Stimulated activated naive CD4-positive, alpha-beta T cell treated with Interleukin-2 at 50 U/mL for 16 hours (primary cell): ENCODE measurements at regions not wholly inside any gene's neighbourhood (a gene's known extent, or its start where the extent isn't known, plus 50 kb on each side); places are given as distances from the start of the nearest gene placed in this dataset.

Experiments used
- DNase-seq: peaks from one replicate; lab custom pipeline; 2025; lab: John Stamatoyannopoulos, UW

DNA sequence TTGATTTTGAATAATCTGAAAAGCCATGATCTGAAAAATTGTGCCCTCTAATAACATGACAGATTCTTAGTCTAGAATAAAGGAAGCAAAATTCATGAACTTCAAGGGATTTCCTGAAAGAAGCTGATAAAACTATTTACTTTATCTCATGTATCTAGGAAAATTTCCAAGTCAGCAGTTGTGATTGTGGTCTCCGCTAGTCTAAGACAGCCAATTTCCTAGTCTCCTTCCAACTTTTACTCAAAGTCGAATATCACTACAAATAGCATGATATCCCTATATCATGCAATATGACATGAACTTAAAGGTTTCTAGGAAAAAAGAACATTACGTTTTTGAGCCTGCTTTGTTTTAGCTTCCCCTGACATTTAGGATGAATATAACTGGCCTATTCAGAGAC is 202.1 kb upstream of the GHITM start:
- DNase-seq = no peak

DNA sequence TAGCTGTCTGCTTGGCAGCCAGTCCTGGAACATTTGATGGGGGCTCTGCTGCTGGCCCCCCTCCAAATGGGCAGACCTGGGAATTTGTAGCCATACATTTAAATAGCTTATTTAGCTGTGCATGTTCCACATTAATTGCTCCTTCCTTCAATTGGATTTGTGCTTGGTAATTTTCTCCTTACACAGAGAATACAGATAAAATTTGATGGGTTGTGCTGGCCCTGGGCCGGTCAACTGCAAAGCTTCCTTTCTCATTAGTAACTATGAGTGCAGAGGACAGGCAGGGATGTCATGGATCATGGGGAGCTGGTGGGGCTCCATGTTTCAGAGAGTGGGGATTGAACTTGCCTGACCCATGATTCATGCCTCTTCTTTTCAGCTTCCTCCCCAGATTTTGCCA is 201.5 kb upstream of the GHITM start:
- DNase-seq = no peak

DNA sequence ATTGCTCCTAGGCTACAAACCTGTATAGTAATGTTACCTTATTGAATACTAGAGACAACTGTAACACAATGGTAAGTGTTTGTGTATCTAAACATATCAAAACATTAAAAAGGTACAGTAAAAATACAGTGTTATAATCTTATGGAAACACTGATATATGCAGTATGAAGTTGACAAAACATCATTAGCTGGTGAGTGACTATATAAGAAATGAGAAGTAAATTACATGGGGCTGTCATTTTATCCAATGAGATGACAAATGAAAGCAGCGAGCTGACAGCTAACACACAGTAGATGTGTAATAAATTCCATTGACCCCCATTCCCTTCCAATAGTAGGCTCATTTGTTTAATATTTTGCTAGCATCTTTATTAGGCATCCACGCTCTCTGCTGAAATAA is 198.1 kb upstream of the GHITM start:
- DNase-seq = no peak

DNA sequence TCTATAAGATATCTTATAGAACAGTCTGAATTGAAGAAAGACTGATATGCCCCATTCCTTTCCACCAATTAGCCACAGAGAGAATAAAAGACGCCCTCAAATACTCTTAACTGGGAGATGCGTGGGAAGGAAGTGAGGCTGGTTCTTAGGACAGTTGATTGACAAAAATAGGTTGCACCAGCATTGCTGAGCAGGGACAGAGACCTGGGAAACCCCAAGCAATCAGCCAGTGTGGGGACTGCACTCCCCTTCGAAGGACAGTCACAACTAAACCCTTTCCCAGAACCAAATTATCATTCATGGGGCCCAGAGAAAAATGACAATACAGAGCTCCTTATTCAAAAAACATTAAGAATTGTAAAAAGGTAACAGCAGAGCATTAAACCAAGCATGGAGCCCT is 196.9 kb upstream of the GHITM start:
- DNase-seq = no peak

DNA sequence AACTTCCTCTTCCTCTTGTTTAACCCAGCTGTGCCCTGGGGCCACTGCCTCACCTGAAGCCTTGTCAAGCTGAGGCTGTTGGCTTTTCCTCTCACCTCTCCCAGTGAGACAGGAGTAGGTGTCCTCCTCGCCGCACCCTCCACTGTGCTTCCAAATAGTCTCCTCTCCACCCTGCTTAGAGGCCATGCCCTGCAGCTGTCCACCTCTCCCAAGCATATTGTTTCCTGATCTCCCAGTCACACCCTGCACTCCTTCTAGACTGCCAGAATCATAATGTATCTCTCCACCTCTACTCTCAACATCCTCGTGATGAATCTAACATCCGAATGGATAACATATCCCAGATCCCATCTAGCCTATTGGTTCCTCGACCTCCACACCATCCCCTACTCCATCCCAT is 196.3 kb upstream of the GHITM start:
- no peak for DNase-seq

DNA sequence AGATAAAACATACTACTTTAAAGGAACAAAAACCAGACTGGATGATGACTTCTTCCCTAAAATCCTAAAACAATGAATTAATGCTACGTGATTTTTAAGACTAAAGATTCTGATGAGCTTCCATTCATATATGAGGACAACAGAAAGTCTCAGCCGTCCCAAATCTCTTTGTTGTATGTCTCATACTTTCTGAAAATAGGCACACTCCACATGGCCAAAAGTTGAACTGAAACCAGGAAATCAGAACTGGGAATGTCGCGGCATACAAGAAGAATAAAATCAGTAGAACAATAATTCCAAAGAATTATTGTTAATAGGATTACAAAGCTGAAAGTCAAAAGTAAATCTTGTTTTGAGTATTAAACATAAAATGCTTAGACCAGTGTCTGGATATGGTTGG is 195.4 kb upstream of the GHITM start:
- no peak for DNase-seq

DNA sequence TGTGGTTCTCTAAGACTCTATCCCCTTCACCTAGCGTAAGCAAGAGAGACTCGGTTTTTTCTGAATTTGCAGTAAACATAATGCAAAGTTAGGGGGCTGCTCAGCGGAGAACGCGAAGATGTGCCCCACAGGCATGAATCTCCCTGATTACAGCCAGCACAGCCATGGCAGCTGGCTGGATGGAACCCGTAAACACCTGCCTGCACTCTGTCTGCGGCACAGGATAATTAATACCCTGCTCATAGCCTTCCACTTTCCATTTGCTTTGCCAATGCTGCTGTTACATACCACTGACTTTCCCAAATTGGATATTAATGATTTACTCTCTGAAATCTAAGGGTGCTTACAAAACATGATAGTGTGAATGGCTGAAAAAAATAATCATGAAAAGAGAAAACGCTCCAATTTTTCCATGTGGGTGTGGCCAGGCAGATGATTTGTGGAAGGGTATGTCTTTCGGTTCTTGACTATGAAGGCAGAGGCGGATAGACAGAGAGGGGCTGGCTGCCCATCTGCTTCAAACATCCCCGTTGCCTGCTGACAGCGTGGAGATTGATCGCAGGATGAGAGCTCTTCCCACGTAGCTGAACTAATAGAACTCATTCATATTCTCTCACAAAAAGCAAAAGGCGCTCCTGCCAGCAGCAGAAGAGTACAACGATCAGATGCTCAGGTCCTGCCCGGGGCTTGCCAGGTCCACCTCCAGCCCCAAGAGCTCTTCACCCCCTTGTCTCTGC is 193.2 kb upstream of the GHITM start:
- no peak for DNase-seq

DNA sequence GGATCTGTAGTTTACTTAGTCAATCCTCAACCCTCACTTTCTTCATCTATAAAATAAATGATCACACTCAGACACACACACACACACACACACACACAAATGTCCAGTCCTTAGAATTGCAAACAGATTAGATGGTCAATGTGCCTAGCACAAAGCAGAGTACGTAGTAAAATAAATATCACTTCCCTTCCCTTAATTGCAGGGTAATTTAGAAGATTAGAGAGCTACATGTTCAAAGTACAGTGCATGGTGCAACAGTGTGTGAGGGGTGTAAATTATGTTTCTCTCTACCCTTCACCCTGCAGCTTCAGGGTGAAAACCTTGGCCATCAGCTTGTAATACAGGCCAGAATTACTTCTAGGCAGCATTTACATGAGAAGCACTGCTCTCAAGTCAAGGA is 187.0 kb upstream of the GHITM start:
- DNase-seq = no peak

DNA sequence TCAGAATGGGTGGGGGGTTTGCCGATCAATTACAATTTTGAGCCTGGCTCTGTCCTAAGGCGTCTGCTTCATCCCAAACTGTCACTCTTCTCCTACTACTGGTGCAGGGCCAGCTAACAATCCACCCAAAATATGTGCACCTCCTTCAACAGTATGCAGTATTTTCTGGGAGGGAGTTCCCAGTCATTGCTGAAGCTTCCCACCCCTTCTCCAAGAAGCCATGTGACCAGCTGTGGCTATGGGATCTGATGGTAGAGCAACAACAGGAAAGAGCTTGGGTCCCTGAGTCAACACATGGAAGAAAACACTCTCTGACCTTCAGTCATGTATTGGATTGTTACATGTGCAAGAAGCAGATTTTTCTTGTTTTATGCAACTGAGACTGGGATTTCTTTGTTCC is 185.7 kb upstream of the GHITM start:
- no peak for DNase-seq

DNA sequence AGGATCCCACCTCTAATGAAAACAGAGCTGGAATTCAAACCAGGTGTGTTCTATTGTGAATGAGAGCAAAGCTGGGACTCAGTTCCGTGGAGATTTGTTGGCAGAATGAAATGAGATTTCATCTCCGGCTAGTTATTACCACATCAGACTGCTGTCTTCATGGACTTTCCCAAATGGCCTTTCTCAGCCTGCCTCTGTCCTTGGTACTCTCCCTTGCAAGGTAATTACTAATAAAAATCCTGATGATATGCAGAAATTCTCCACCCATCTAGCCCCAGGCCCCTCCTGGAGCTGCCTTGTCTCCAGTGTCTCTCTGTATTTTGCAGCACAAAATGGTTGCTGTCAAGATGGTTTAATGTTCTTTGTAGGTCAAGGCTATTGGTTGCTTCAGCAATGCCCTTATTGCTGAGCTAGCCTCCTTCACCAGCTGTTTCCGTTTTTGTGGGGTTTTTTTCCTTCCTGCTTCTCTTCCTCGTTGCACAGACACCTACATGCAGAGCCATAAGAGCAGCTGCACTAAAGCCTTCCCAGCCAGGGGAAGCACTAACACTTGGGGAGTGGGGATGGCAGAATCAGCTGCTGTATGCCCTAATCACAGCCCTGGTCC is 185.0 kb upstream of the GHITM start:
- no peak for DNase-seq

DNA sequence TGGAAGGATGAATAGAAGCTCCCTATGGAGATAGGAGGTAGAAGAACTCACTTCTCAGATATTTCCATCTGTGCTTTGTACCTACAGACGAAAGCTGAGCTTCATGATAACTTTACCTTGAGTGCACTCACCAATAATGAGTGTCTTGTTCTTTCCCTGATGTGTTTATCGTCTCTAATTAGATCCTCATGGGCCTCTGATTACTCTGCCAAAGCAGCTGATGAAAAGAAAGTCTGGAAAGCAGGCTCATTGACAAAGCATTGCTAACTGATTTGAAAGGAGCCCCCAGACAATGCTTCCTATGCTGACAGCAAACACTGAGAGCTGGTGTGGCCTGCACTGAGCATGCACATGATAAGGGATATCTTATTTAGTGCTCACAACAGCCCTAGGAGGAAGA is 183.9 kb upstream of the GHITM start:
- DNase-seq = no peak

DNA sequence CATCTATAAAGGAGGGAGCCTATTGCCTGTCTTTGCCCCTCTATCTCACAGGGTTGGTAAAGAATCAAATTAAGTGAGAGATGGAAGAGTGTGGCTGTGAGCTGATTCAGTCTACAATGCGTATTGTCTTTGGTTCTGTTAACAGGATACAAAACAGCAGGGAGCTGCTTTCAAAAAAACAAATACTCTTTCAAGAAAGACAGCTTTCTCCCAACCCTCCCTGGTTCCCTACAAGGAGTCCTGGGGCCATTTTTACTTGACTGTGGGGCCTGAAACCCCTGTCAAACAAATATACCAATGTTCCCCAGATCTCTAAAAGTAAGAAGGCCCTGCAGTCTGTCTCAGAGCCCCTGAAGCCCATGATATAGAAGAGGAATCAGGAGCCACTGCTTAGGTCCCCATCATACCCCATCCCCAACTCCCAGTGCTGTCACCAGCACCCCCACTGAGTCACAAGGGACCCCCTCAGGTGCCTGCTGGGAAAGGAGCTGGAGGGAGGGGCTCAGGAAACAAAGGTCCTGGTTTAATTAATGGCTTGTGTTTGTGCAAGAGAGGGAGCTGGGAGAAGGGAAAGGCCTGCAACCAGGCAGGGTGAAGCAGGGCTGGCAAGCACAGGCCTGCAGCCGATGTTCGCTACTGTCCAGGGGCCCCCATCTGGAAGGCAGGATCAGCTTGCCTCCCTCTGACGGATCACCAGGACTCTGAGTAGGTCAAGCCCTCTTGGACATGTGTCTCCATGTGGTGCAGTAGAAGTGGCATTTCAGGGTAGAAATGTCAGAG is 182.0 kb upstream of the GHITM start:
- no peak for DNase-seq

DNA sequence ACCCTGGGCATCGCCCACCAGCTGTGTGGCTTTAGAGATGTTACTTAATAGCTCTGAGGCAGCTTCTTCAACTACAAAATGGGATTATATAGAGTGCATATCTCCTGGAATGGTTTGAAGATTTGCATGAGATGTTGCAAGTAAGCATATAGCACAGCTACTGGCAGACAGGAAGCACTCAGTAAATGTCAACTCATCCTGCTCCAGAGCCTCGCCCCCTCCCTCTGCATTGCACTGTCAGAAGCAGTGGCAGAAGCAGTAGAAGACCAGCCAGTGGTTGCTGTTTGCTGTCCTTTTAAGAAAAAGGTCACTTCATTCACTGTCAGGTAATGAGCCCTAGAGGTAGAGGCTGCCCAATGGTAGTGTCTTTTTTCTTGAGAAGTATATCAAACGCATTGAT is 180.0 kb upstream of the GHITM start:
- DNase-seq = no peak

DNA sequence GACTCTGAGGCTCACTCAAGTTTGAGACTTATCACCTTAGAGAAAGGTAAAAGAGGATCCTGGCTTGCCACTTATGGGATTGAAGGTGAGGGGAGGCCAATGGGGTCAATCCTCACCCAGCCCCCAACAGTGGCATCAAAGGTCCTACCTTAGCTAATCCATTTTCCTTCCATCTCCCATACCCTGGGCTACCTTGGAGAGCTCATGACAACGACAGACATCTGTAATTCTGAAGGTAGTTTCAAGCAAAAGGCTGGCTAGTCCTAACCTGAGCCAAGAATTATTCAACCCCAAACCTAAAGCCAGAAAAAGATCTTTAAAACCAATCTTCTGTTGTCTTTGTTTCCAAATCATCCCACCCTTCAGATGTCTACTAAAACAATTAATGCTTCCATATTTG is 179.2 kb upstream of the GHITM start:
- DNase-seq = no peak

DNA sequence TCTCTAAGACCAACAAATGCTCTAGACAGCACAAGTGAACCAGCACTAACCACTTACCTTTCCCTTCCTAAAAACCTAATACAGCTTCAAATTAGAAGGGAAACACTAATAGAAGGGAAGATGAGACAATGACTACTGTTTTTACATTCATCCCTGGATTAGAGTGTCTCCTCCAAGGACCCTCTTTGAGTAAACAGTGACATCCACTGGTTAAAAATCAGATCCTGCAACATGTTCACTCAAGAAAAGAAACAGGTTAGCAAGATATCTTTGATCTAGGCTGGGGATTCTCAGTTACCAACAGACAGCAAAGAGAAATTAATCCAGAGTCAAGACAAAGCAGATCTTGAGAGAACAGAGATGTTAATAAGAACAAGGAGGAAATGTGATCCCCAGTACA is 177.7 kb upstream of the GHITM start:
- no peak for DNase-seq

DNA sequence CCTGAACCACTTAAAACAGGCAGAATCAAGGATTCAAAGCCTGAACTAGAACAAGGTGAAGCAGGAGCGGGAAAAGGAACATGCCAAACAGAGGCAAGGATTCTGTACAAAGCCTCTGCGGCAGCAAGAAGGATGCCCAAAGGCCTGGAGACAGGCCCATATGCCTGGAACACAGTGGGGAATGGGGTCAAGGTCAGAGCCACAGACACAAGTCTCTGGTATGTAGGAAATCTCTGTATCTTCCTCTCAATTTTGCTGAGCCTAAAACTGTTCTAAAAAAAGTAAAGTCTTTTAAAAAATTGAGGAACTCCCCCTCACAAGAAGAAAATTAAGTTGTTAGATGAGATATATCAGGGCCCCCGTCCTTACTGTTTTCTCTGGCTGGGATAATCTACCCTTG is 175.9 kb upstream of the GHITM start:
- DNase-seq = no peak

DNA sequence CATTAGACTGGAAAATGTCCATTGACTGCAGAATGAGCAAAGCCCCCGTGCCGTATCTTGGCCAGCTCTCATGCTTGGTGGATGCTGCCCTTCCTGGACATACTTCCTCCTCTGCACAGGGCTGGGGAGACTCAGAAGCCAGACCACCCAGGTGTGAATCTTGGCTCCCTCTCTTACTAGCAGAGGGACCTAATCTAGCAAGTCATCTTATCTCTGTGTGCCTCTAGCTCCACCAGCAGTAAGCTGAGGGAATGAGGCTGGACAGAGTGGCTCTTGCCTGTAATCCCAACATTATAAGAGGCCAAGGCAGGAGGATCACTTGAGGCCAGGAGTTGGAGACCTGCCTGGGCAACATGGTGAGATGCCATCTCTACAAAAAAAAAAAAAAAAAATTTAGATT is 173.8 kb upstream of the GHITM start:
- no peak for DNase-seq

DNA sequence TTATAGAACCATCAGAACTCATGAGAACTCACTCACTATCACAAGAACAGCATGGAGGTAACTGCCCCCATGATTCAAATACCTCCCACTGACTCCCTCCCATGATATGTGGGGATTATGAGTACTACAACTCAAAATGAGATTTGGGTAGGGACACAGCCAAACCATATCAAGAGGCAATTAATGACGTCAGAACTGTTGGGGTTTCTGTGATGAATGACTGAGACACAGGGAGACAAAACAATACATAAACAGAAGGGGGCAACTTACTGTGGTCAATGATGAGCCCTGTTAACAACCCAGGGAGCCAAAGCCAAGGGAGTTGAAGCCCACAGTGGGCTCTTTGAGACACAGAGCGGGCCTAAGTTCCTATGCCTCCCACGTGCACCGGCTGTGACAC is 171.3 kb upstream of the GHITM start:
- no peak for DNase-seq

DNA sequence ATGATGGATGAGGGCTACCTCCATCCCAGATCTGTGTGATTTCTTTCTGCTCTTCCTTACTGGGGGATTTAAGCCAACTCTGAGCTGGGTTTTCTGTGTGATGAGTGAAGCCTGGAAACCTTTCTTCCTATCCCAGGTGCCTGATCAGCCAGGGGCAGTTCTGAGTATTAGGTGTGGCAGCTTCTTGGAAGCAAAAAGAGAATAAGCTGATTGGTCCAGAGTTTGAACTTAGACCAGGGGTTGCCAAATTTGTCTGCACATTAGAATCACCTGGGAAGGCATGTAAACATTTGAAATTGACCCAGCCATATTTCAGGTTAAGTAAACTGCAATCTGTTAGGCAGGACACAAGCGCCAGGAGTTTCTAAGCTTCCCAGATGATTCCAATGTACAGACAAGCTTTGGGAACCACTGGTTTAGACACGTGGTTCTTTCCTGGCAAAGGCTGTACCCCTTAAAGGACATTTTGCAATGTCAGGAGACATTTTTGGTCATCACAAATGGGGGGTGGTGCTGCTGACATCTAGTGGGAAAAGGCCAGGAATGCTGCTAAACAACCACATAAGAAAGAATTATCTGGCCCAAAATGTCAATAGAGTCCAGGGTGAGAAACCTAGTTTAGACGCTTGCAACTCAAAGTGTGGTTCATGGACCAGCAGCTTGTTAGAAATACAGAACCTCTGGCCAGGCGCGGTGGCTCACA is 160.5 kb upstream of the GHITM start:
- no peak for DNase-seq

DNA sequence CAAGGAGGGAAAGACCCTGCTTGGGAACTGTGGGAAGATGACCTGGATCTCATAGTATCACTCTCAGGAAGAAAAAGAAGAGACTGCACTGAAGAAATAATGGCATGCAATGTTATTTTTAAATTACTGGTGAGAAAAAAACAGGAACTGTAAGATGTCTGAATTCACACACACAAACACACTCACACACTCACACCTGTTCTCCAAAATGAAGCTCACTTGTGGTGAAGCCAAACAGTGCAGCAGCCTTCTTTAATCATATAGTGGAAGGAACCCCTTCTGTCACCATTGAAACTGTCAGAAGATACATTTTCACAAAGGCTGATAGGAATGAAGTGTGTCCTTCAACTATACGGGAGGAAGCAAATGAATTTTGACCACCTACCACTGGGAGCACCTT is 156.5 kb upstream of the GHITM start:
- DNase-seq = no peak

DNA sequence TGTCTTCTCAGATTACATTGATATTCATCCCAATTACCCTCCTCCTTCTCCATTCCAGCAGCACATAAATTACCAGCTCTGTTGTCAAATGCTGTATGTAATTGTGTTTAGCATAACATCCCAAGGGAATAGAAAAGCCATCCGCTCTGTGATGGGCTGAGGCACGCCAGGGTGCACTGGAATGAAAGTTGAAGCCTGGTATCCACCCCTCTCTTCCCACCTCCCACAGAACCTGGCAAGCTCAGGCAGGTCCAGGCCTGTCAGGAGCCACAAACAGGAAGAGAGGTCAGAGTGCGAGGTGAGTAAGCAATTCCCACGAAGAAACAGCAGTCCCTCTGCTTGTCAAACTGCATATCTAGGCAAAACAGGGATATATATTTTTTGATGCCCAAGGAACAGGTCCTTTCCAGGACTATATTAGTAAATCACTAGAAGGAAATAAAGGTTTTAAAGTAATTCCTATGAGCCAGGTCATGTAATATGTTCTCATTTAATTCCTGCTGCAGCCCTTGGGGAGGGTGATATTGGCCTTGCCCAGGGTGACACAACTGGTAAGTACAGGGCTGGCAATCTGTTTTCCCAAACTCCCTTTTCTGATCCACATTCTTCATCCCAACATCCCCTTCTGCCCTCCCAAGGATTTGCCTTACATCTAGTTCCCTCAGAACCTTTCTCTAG is 155.6 kb upstream of the GHITM start:
- DNase-seq = no peak

DNA sequence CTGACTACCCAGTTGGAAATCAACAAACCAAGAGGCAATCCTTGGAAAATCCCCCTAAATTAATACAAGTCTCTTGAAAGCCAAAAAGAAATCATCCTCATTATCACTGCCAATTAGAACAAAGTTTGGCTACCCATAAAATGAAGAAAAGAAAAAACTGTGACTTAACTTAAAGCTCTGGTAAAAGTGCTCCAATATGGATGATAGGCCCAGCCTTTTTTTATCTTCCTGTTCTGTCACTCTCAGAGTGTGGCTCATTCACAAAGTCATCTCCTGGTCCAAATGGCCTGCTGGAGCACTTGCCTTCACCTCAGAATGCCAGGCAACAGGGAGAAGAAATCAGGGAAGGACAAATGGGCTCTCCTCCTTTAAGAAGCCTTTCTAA is 155.1 kb upstream of the GHITM start:
- no peak for DNase-seq
